Loucy (cell line): ENCODE measurements at regions not wholly inside any gene's neighbourhood (a gene's known extent, or its start where the extent isn't known, plus 50 kb on each side); places are given as distances from the start of the nearest gene placed in this dataset.

ENCODE experiments used
- EZH2phosphoT487 ChIP-seq: fragments of 200-600 bp; IDR thresholded peaks from 2 replicates; pipeline ENCODE4 v1.6.1; 2018; ENCODE audit warnings: antibody characterized with exemption, mild to moderate bottlenecking, moderate library complexity, borderline replicate concordance
- TF ChIP-seq, protein P1 (sequence below): fragments of 200-600 bp; sonication (generic); conservative IDR thresholded peaks from 2 replicates; pipeline ENCODE4 v1.5.1; 2014; ENCODE audit warnings: mild to moderate bottlenecking, antibody characterized with exemption, low read length

DNA sequence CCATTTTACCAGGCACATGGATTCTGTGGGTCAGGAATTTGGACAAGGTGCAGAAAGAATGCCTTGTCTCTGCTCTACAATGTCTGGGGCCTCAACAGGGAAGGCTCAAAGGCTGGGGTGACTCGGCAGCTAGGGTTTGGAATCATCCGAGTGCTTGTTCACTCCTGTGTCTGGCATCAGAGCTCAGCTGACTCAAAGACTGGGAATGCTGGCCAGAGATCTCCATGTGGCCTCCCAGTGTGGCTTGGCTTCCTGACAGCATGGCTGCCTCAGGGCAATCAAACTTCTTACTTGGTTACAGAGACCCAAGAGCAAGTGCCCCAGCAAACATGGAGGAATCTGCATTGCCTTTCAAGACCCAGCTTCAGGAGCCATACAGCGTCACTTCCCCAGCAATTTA is 110.5 kb downstream of the TOMM20 start:
- TF ChIP-seq, protein P1, sequence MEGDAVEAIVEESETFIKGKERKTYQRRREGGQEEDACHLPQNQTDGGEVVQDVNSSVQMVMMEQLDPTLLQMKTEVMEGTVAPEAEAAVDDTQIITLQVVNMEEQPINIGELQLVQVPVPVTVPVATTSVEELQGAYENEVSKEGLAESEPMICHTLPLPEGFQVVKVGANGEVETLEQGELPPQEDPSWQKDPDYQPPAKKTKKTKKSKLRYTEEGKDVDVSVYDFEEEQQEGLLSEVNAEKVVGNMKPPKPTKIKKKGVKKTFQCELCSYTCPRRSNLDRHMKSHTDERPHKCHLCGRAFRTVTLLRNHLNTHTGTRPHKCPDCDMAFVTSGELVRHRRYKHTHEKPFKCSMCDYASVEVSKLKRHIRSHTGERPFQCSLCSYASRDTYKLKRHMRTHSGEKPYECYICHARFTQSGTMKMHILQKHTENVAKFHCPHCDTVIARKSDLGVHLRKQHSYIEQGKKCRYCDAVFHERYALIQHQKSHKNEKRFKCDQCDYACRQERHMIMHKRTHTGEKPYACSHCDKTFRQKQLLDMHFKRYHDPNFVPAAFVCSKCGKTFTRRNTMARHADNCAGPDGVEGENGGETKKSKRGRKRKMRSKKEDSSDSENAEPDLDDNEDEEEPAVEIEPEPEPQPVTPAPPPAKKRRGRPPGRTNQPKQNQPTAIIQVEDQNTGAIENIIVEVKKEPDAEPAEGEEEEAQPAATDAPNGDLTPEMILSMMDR: no peak
- no peak for TF ChIP-seq EZH2phosphoT487
